HG02870 (cell line): ENCODE measurements at regions not wholly inside any gene's neighbourhood (a gene's known extent, or its start where the extent isn't known, plus 50 kb on each side); places are given as distances from the start of the nearest gene placed in this dataset.
"Not testable (repeated sequence)": the region's sequence is repeated elsewhere in the genome, so short reads cannot be mapped to it uniquely, and the experiment has no call there.

Source experiments
- ATAC-seq: cut with Tn5 transposase; IDR thresholded peaks from one replicate; pipeline ENCODE4 v1.9.1; 2021; ENCODE audit warnings: mild to moderate bottlenecking, moderate library complexity; ENCODE audit not compliant: unreplicated experiment

DNA sequence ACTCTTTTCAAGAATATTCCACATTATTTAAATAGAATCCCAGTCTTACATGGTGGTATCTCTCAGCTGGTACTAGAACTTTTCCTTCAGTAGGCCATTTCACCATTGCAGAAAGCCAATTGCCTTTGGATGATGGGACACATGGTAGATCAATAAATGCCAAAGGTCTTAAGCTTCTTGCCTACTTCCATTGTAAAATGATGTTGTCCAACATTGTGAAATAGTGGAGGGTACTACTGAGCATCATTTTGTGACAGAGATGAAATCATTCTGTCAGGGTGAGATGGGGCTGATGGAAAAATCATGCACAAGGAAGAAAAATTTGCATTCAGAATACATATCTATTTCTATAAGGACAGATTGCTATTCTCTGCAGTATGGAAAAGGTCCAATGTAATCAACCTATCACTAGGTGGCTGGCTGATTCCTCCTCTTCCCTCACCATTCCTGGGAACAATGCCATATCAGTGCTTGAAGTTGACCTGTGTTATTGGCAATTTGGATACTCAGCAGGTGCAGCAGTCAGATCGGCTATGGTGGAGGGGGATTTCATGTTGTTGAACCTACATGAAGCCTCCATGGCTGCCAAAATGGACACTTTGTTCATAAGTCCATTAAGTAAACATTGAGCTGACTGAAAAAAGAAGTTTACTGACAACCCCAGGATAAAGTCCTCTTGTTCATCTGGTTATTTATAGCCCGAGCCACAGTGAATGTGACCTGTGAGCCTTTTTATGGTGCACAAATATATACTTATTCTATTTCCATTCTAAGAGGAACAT, 596.9 kb upstream of the ARPP21 start:
- no peak for ATAC-seq

GRCh38 chr3:35043040-35043439, 596.3 kb upstream of the ARPP21 start:
- no peak for ATAC-seq

- ATAC-seq: no peak
Measured at GRCh38 chr3:35044190-35044589, 595.1 kb upstream of the ARPP21 start.

- ATAC-seq: no peak
Measured at GRCh38 chr3:35045118-35045517, 594.2 kb upstream of the ARPP21 start.

GRCh38 chr3:35064761-35065160, 574.6 kb upstream of the ARPP21 start:
- no peak for ATAC-seq

- no peak for ATAC-seq
Measured at GRCh38 chr3:35065891-35066290, 573.4 kb upstream of the ARPP21 start.

DNA sequence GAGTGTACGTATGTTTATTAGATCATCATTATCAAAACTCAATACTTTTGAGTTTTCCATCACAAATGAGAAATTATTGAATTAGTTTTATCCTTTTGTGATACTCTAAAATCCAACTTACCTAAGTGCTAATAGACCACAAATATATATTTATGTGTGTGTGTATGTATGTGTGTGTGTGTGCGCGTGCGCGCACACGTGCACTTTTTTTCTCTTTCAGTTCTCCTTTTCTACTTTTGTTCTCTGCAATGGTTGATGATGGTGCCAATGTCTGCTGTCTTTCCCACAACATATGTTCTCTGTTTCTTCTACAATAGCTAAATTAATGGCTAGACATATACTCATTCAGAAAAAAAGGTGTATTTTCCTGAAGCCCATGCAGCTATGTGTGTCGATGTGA, 571.6 kb upstream of the ARPP21 start:
- ATAC-seq: no peak

DNA sequence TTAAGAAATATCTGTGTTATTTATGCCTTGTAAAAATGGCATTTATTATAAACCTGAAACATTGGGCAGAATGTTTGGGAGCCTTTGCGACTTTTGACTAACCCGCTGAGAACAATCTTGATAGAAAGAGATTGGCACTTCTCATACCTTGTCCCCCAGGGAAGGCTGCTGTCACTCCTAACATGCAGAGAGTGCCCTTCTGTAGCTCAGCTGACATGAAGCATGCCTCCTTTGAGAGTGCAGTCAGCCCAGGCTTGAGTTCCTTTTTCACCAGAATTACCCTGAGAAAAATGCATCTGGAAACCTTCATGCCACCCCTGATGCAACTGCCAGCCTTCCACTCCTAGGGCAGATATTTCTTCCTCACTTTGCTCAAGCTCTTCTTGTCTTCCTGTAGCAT, 569.2 kb upstream of the ARPP21 start:
- ATAC-seq: no peak

DNA sequence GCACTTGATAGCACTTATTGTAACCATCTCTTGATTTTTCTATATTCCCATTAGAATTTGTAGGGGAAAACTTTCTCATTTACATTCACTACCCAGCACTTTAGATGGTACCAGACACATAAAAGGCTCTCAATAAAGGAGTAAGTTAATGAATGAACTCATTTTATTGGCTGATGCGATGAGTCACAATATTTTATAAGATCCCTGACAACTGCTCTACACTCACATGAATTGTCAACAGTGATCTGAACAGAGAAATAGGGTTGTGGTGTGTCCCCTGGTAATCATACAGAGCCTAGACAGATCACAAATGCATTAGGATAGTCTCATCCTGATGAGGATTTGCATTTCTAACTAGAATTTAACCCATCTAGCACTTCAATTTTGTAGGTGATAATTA, 567.6 kb upstream of the ARPP21 start:
- no peak for ATAC-seq

DNA sequence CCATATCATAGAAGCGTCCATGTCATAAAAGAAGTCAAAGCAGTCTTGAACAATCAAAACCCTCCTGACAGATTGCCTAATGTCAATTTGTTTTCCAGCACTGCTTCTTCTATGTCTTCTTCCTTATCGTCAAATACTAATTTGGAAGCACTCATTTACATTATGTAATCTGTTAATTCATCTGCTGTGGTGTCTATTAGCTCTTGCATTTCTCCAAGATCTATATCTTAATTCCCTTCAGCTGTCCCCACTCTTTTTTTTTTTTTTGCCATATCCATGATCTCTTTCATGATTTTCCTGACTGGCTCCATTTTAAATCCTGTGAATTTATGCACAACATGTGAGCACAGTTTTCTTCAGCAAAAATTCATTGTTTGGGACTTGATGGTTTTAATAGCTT, 560.5 kb upstream of the ARPP21 start:
- ATAC-seq: no peak

DNA sequence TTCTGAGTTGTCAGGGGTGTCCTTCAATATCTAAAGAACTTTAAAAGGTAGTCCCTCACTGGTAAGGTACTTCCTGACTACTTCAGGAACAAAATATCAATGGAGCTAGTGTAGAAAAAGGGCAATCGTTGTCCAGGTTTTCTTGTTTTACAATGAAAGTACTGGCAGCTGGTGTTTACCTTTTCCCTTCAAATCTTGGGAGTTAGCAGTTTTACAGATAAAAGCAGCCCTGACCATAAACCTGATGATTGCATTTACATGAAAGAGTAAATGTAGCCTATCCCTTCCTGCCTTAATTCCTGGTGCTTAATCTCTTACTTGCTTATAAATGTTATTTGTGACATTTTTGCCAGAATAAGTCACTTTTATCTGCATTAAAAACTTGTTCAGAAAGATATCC, 559.9 kb upstream of the ARPP21 start:
- ATAC-seq: no peak

GRCh38 chr3:35081899-35082298, 557.4 kb upstream of the ARPP21 start:
- ATAC-seq: no peak

DNA sequence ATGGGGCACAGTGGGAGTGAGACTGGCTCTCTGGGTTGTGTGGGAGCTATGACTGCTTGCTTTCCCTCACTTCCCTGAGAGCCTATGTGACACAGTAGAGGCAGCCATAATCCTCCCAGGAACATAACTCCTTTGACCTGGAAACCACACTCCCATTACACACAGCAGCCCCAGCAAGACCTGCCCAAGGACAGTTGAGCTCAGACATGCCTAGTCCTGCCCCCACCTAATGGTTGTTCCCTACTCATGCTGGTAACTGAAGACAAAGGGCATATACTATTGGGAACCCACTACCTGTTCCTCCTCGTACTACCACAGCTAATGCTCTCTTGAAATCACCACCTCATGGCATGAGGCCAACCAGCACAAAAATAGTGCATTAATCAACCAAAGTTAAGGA, 550.4 kb upstream of the ARPP21 start:
- ATAC-seq: no peak

GRCh38 chr3:35114686-35115085, 524.6 kb upstream of the ARPP21 start:
- ATAC-seq: no peak

DNA sequence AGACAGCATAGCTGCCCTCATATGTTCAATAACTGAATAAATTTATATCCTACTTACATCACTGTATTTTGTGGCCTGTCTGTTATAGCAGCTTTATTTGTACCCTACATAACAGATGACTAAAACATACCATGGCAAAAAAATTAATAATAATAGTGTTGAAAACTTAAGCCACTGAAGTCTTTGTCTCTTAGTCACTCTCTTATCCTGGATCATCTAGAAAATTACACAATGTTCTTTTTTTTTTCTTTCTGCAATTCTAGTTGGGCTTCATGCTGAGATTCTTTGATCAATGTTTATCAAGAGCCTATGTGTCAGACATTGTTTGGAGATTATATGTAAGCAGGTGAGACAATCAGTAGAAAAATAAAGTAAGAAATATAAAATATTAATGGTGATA, 519.3 kb upstream of the ARPP21 start:
- no peak for ATAC-seq

DNA sequence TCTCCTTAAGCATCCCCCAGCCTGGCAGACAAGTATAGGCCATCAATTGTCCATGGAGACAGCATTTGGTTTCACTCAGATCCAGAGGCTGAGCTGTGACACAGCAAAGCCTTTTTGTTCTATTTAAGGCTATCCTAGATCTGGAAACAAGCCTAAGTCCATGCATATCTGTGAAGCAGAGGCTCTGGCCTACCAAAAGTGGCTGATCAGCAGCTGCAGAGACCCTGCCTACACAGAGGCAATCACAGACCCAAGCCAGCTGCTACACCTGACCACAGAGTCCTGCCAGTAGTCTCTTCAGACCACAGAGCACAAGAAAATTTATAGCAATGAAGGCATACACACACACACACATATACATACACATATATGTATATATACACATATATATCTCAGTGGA, 501.7 kb upstream of the ARPP21 start:
- ATAC-seq: no peak

DNA sequence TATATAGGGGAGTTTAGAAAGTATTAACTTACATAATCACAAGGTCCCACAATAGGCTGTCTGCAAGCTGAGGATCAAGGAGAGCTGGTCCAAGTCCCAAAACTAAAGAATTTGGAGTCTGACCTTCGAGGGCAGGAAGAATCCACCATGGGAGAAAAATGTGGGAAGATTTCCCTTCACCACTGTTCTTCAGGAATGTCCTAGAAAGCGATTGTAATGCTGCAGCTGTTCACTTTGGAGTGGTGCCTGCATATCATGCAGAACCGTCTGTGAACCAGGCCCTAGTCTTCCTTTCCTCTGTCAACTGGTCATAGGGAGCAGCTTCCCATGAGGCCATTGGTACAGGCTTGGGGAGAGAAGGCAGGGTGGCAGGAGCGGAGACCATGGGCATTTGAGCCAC, 497.9 kb upstream of the ARPP21 start:
- ATAC-seq: no peak

DNA sequence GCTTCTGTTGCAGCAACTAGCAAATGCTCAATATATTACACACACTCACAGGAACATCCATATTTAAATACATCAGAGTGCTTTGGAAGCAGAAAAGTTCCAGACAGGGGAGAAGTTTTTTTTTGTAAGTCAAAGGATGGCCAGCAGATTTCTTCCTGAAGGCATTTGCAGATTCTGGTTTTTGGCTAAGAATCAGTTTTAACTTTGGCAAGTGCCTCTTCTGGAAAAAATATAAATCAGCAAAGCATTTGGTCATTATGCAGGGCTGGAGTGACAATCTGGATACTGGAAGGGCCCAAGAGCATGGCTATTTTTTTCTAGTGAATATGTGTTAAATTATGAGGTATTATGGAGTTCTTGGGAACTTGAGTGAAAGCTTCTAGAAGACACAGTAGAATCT, 495.3 kb upstream of the ARPP21 start:
- no peak for ATAC-seq

GRCh38 chr3:35146256-35147035, 492.9 kb upstream of the ARPP21 start:
- not testable (repeated sequence) for ATAC-seq

DNA sequence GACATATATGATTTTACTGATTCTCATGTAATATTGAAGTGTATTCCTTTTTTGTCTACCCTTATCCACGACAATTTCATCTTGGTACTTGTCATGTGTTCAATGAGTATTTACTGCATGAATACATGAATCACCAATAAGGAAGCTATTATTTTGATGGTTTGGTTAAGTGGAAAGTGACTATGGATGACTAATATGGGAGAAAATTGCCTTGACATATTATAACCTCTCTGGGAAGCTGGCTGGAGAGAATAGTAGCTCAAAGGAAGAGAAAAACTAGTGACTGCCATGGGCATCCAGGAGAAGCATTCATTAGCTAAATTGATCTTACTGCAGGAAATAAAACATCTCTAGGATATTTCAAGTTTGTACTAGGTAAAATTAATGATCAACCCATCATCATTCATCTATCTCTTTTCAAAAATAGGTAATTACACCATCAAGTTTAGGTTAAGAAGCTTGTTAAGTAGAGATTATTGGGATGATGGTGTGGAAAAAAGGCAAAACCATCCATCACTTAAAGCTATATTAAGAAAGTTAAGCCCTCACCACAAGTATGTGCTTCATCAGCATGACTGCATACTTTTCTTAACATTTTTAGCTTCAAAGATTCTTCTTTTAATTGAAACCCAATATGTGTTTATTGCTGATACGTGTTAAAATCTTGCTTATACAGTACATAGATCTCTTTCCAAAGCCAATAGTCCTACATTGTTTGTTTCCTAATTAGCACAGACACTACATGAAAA, 455.2 kb upstream of the ARPP21 start:
- ATAC-seq: no peak

DNA sequence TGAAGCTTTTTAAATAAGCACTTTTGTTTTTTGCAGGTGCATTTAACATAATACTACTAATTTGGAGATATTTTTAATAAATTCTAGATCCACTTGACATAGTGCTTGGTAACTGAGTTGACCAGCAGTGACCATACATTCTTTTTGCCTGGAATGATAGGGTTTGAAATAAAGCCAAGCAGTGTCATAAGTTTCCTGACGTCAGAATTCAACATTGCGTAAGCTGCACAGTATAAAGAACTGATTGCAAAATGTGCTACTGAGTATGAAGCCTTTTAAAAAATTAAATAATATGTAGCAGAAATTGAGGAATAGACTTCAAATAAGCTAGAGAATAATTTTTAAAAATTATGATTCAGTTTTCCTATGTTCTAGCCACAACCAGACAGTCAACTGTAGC, 454.6 kb upstream of the ARPP21 start:
- no peak for ATAC-seq

GRCh38 chr3:35187908-35188307, 451.4 kb upstream of the ARPP21 start:
- ATAC-seq: no peak
